GM12892 (cell line): ENCODE measurements at regions not wholly inside any gene's neighbourhood (a gene's known extent, or its start where the extent isn't known, plus 50 kb on each side); places are given as distances from the start of the nearest gene placed in this dataset.

Experiments used
- POLR2A ChIP-seq: IDR thresholded peaks from 2 replicates; pipeline ENCODE4 v1.6.1; 2011; ENCODE audit warnings: low read depth, low read length, control low read depth
- POLR2AphosphoS5 ChIP-seq: IDR thresholded peaks from 2 replicates; pipeline ENCODE4 v1.6.1; 2011; ENCODE audit warnings: low read depth, low read length, control low read depth
- TAF1 ChIP-seq: IDR thresholded peaks from 2 replicates; pipeline ENCODE4 v1.6.1; 2011; ENCODE audit warnings: low read depth, mild to moderate bottlenecking, control low read depth, low read length, borderline replicate concordance

- no peak for TF ChIP-seq POLR2A
- no peak for TF ChIP-seq POLR2AphosphoS5
- TF ChIP-seq TAF1, result no peak
These were observed 193.9 kb upstream of the SNX7 start for GRCh38 chr1:98467586-98467985.
